ENCODE measurements at regions not wholly inside any gene's neighbourhood (a gene's known extent, or its start where the extent isn't known, plus 50 kb on each side); places are given as distances from the start of the nearest gene placed in this dataset.
A peak's percentile ranks its signal among the peaks of the same experiment; 100 is the strongest.

DNA sequence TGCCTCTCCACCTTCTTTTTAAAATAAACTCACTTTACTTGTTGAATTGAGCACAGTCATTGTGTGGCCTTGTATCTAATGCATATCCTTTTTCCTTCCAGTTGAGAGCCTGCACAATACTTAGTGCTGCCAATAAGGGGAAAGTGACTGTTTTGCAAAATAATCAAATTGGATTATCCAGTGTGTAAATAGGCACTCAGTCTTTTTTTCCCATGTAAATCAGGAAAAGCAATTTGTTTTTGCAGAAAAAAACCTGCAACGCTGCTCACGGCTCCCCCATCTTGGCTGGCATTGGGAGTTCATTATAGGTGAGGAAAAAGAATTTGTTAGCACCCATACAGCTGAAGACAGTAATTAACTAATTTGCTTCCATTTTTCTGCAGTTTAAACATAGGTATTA is 299.9 kb downstream of the CSNK1G3 start:
- no peak for DNase-seq (ENCODE audit: low read depth)

DNA sequence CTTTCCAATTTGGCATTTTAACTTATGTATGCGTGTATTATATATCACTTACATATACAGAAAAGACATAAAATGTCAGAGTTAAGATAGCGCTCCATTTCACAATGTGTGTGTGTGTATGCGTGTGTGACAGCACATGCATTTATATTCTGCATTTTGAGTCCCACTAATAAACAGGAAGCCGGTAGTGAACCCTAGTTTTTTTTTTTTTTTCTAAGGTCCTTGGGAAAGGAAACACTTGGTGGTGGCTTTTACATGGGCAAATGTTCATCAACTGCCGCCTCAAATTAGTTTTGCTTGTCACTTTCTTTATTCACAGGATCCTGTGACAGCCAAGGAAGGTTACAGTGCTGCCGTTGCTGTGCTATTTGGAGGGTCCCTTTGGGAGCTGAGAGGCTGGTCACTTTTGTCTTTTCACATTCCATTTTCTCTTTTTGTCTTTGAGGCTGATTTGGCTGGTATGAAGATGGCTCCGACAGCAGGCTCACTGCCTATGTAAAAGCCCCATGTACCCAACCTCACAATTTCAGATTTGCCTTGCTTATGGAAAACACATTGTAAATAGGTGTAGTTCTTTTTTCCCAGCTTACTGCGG is 298.9 kb downstream of the CSNK1G3 start:
- no peak for DNase-seq (ENCODE audit: low read depth)

- no peak for DNase-seq (ENCODE audit: low read depth)
Observed at GRCh38 chr5:123810253-123810652, 298.3 kb downstream of the CSNK1G3 start.

GRCh38 chr5:123809594-123810221 is 297.7 kb downstream of the CSNK1G3 start:
- no peak for DNase-seq (ENCODE audit: low read depth)

GRCh38 chr5:123808461-123809380 is 296.7 kb downstream of the CSNK1G3 start:
- no peak for DNase-seq (ENCODE audit: low read depth)

- DNase-seq (ENCODE audit: low read depth) = peak; percentile 18
Observed at GRCh38 chr5:123807177-123807945, 295.4 kb downstream of the CSNK1G3 start.

DNA sequence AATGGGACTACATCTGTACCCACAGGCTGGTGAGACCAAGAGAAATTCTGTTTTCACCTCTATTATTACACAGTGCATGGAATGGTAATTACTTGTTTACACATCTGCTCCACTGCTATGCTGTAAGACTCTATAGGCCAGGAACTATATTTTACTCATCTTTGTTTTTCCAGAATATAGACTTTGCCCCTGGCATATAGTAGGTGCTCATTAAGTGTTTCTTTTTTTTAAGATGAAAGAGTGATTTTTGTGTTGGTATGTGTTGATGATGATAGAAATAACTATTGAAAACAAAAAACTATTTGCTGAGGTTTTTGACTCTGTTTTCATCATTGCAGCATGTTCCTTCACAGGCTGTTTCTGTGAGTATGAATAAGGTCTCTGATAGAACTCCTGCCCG is 294.7 kb downstream of the CSNK1G3 start:
- DNase-seq (ENCODE audit: low read depth) = no peak

GRCh38 chr5:123805300-123805699 is 293.3 kb downstream of the CSNK1G3 start:
- no peak for DNase-seq (ENCODE audit: low read depth)

- DNase-seq (ENCODE audit: low read depth) = no peak
Observed at GRCh38 chr5:123803359-123803758, 291.4 kb downstream of the CSNK1G3 start.

DNA sequence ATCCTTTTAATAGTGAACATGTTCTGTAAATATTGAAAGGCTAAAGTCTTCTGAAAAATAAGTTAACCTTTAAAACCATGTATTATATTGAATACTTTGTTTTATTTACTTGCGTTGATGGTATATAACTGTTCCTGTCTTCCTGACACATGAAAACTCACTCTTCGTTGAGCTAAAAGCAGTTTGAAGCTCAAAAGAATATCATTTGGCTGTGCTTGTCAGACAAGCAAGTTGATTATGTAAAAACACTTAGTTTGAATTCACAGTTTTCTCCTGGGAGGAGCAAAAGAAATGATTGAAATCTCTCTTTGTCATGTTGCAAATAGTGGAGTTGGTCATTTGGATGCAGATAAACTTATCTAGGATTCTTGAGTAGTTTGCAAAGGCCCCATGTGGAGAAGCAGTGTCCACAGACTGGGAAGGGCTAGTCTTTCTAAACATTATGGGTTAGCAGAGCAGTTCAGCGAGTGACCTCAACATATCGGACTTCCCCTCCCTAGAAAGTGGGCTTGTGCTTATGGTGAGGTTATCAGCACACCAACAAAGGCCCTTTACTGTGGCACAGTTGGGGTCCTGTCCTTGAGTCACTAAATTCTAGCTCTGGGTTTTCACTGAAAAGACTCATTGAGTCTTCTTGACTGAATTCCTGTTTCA is 290.4 kb downstream of the CSNK1G3 start:
- no peak for DNase-seq (ENCODE audit: low read depth)

DNA sequence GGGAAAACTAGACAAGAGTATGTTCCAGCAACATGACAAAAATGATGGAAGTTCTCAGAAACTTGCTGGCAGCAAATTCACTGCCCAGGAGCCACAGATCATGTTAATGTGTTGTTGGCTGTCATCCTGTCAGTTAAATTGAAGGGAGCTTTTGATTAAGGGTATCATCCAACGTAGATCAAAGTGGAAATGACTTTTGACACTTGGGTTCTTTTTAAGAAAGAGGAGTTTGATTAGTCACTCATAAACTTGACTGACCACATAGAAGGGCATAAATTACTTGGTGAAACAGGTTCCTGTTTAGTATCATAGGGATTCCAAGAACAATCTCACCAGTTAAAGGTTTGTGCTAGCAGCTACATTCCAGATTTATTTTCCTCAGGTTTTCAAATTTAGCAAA is 288.7 kb downstream of the CSNK1G3 start:
- no peak for DNase-seq (ENCODE audit: low read depth)

DNA sequence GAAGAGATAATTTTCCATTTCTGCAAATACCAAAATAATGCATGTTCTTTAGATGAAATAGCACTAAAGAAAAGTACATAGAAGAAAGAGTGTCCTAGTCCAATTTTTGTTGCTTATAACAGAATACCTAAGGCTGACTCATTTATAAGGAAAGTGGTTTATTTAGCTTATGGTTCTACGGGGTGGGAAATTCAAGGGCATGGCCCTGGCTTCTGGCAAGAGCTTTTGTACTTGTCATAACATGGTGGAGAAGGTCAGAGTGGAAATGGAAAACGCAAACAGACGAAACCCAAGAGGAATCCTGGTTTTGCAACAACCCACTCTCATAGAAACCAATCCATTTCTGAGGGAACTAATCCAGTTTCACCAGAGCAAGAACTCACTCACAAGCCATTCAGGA is 283.7 kb downstream of the CSNK1G3 start:
- no peak for DNase-seq (ENCODE audit: low read depth)

DNA sequence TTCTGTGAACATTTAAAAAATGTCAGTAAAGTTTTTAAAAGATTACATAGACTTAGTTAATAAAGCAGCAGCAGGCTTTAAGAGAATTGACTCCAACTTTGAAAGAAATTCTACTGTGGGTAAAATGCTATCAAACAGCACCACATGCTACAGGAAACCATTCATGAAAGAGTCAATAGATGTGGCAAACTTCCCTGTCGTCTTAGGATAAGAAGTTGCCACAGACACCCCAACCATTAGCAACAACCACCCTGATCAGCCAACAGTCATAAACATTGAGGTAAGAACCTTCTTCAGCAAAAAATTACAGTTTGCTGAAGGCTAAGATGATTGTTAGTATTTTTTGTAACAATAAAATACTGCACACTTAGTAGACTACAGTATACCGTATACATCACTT is 278.2 kb downstream of the CSNK1G3 start:
- DNase-seq (ENCODE audit: low read depth) = no peak

DNA sequence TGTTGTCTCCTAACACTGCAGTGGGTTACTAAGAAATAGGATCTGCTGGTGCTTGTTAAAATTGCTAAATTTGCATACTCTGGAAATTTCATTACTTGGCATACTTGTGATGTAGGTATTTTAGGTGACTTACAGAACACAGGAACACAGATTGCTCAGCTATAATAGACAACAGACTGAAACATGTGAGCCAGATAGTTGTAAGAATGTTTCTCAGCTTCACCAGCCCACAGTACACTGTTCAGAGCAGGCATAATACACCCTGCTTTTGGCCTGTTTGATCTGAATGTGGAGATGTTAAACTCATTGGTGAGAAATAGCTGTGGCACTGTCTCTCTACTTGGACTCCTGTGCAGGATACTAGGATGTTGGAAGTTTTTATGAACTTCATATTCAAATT is 275.7 kb downstream of the CSNK1G3 start:
- DNase-seq (ENCODE audit: low read depth) = no peak

DNA sequence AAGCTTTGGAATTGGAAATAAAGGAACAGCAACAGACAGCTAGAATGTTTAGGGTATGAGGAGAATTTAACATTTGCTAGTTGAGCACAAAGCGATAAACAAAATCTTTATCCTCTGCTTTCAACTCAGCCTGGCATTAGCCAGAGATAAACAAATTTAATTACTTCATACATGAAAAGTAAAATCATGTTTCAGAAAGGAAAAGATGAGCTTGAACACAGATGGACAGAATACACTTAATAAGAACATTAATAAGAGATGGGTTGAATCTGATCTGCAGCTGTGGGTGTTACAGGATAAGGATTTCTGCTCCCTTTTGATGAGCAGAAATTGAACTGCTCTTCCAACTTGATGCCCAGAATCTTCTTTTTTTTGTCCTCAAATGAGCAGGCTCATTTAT is 275.2 kb downstream of the CSNK1G3 start:
- no peak for DNase-seq (ENCODE audit: low read depth)

DNA sequence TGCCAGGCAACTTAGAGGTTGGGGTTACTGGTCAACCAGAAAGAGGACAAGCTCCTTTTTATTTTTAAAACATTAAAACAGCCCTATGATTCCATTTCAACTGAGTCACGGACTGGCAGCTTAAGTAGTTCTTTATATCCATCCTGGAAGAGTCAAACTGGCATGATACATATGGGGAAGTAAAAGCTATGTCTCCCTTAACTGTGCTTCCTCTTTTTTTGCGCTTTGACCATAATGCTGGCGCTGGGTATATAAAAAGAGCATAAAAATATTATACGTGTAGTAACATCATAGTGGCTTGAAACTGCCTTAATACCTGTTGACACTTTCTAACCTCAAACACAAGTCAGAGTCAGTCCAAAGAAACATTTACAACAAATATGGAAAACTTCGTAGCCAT is 274.4 kb downstream of the CSNK1G3 start:
- no peak for DNase-seq (ENCODE audit: low read depth)

DNA sequence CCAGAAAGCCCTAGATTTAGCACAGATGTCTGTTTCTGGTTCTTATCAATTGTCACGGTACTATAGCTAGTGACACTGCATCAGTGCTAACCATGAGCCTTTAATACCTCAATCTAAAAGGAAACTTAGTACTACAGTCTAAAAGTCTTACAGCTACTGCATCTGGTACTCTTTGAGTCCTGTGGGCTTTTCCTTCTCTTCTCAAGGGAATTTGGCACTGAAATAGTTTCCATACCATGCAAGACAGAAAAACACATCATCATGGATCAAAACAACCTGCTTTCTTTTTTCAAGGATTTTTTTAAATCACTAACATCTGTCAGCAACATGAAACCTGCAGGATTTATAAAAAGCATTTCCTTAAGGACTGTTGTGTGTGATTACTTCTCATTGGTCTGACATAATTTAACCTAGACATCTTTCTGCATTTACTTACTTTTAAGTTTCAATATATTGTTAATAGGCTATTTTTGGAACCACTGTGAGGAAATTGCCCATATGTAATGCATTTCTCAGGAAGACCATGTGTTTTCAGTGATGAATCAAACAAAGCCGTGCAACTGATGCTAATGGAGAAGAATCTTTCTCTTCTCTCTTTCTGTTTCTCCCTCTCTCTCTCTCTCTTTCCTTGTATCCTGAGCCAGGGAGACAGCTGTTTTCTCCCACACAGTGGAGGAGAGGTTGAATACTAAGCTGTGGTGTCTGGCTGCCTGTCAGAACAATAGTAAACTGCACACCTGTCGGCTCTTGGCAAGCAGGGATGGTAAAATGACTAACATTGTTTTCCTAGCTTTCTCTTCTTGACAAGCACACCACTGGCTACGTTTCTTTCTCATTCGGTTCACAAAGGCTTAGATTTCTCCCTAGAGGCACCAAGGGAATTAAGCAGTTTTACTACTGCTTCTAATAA is 273.4 kb downstream of the CSNK1G3 start:
- DNase-seq (ENCODE audit: low read depth) = peak; percentile 29

- no peak for DNase-seq (ENCODE audit: low read depth)
Observed at GRCh38 chr5:123783421-123783820, 271.4 kb downstream of the CSNK1G3 start.

DNA sequence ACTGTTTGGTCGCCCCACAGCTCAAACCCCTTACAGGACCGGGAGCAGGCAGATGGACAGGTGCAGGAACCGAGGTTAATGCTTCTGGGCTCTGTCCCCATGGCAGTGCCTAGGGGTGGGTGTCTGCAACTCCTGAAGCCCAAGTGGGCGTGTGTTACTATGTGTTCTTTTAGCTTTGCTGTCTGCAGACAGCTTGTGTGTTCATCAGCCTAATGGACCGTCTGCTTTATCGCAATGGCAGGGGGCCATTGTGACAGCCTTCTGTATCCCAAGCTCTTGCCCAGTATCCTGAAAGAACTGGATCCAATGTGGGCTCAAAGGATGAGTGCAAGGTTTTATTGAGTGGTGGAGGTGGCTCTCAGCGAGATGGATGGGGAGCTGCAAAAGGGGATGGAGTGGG is 266.7 kb downstream of the CSNK1G3 start:
- no peak for DNase-seq (ENCODE audit: low read depth)

GRCh38 chr5:123776761-123777160 is 264.8 kb downstream of the CSNK1G3 start:
- DNase-seq (ENCODE audit: low read depth) = peak; percentile 20

DNA sequence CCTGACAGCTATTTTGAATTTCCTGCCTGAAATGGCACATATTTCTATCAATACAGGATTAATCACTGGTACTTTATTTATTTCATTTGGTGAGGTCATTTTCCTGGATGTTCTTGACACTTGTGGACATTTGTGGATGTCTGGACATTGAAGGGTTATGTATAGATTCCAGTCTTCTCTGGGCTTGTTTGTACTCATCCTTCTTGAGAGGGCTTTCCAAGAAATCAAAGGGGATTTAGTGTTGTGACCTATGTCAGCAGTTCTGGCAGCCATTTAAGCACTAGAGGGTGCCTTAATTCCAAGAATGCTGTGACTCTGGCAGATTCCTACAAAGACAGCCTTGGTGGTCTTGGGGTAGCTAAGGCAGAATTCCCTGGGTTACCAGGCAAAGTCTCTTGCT is 259.7 kb downstream of the CSNK1G3 start:
- DNase-seq (ENCODE audit: low read depth) = no peak
